Renal pelvis (tissue), 1 donor: ENCODE measurements at regions not wholly inside any gene's neighbourhood (a gene's known extent, or its start where the extent isn't known, plus 50 kb on each side); places are given as distances from the start of the nearest gene placed in this dataset.
"Not testable (repeated sequence)": the region's sequence is repeated elsewhere in the genome, so short reads cannot be mapped to it uniquely, and the experiment has no call there.

ENCODE experiments used
- DNase-seq: peaks from one replicate; pipeline ENCODE4 v3.0.0-alpha.2; 2013

DNA sequence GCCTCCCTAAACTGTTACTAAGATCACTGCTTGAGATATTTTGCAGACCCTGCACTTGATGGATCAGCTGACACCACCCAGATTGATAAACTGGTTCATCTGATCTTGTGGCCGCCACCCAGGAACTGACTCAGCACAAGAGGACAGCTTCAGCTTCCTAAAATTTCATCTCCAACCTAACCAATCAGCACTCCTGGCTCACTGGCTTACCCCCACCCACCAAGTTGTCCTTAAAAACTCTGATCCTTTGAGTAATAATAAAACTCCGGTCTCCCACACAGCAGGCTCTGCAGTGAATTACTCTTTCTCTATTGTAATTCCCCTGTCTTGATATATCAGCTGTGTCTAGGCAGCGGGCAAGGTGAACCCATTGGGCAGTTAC, 174.8 kb downstream of the UTP18 start:
- DNase-seq = no peak

GRCh38 chr17:51435641-51436091, 175.3 kb downstream of the UTP18 start:
- peak; percentile 38 for DNase-seq

GRCh38 chr17:51439395-51440229, 179.3 kb downstream of the UTP18 start:
- DNase-seq = peak; percentile 15

DNA sequence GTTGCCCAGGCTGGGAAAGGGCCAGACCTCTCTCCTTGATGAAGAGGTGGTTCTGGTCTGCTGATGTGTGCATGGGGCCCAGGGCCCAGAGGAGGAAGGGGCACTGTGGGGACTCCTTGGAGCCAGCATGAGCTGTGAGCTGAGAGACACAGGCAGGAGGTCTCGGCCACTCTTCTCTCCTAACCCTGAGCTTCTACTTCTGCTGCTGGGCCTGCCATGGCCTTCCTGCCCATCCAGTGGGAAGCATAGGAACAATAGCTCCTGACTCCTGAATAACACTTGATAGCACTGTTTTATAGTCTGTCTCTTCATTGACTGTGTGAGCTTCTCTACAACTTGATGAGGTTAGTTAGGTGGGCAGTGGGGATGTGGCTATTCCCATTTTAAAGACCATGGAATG, 181.1 kb downstream of the UTP18 start:
- no peak for DNase-seq

GRCh38 chr17:51442088-51442865, 181.9 kb downstream of the UTP18 start:
- DNase-seq = no peak

DNA sequence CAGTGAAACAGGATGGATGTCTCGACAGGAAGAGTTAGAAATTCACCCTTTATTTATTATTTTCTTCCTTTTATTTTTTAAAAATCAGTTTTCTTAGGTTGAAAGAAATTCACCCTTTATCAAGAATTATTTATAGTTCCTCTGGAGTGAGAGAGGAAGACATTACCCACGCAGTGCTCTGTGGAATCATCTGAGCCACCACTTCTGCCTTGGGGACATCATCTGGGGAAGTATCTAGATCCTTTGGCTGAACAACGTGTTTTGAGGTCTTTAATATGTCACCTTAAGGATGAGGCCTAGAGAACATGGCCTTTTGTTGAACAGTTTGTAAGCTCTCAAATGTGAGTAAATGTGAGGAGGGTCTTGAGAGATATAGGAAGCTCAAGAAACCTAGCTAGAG, 183.3 kb downstream of the UTP18 start:
- DNase-seq = no peak

DNA sequence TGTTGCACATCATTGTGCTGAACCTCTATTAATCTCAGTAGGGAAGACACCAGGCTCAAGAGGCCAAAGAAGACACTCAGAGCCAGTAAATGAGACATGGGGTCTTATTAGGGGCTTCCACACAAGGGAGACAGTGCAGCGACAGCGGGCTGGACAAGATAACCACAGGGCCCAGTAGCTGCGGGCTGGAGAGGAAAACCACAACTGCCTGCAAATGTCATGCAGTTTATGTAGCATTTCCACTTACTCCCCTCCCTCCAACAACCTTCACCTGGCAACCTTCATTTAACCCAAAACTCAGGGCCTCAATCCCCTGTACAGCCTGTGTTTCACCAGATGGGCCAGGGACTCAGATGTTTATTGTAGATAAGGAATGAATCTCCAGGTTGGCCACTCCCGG, 185.6 kb downstream of the UTP18 start:
- DNase-seq = no peak

- no peak for DNase-seq
Observed at GRCh38 chr17:51454456-51454978, 194.2 kb downstream of the UTP18 start.

DNA sequence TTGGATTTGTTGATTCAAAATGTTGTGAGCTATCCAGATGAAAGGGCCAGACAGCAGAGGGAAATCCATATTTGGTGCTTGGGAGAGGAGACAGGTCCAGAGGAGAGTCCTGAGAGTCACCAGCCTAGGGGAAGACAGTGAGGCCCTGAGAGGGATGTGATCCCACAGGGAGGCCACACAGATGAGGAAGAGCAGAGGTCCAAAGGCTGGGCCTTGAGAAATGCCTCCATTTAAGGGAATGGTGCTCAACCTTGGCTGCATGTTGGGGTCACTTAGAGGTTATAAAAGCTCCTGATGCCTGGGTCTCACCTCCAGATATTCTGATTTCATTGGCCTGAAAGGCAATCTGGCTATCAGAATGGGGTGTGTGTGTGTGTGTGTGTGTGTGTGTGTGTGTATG, 194.9 kb downstream of the UTP18 start:
- DNase-seq = no peak

- DNase-seq = no peak
Observed at GRCh38 chr17:51455931-51456330, 195.6 kb downstream of the UTP18 start.

DNA sequence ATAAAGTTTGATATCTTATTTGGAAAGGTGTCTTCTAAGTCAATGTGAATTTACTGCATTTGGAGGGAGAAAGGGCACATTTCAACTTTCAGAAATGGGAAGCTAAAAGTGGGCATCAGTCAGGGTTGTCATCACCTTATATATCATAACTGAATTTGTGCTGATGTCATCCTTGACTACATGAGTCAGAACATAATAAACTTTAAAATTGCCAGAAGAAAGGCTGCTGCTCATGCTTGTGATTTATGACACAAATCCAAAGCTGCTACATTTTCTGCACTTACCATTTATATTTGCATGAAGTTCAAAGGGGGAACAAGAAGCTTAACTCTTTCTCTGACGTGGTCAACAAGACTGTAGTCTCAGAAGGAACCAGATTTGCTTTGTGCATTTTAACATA, 196.6 kb downstream of the UTP18 start:
- DNase-seq = no peak

GRCh38 chr17:51461578-51462004, 201.2 kb downstream of the UTP18 start:
- DNase-seq = peak; percentile 30

DNA sequence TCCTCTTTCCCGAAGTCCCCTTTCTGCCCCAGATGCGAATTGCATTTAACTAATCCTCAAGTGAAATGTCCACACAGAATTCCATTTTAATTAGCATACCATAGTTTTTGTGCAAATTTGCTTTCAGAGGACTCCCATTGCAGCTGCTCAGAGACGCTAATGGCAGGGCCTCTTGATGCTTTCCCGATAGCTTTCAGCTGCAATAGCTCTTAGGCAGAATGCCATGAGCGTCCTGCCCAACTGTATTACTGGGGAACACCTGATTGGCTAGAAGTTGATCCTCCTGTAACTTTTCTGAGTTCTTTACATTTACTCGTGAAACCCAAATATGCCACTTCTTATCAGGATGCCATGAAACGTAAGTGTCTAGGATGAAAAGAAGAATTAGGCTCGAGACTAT, 203.0 kb downstream of the UTP18 start:
- DNase-seq = no peak

- DNase-seq = no peak
Observed at GRCh38 chr17:51467336-51467735, 207.0 kb downstream of the UTP18 start.

GRCh38 chr17:51472670-51473205, 212.4 kb downstream of the UTP18 start:
- no peak for DNase-seq

DNA sequence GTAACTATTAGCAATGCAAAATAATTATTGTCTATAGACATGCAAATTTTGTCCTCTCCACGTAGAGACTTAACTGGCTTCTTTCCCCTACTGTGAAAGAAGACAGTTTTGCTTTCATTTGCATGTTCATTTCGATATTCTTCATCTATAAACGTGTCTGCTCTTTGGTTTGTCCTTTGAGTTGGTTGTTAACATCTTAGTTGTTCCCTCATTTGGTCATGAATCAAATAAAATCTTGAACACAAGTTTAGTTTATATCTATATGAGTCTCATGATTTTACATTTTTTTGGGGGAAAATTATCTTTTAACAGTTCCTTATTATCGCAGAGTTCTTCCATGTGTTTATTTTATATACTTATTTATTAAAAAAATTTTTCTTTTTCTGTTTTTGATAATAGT, 214.4 kb downstream of the UTP18 start:
- DNase-seq = no peak

DNA sequence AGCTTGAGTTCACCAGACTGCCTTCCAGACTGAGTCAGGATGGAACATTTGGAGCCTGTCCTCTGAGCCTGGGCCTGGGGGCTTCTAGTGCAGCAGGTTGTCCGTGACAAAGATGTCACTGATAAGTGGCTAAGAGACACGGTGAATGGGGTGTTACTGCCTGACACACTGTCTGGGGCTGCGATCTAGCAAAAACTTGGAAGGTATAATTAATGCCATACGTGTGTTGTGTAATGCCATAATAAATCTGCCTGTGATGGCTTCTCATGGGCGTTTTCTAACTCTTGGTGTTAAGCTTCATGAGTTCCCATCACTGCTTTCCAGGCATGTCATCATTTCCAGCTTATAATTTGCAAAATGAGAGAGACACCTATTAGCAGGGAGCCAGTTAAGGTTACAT, 215.4 kb downstream of the UTP18 start:
- no peak for DNase-seq

GRCh38 chr17:51479303-51479702, 219.0 kb downstream of the UTP18 start:
- no peak for DNase-seq

DNA sequence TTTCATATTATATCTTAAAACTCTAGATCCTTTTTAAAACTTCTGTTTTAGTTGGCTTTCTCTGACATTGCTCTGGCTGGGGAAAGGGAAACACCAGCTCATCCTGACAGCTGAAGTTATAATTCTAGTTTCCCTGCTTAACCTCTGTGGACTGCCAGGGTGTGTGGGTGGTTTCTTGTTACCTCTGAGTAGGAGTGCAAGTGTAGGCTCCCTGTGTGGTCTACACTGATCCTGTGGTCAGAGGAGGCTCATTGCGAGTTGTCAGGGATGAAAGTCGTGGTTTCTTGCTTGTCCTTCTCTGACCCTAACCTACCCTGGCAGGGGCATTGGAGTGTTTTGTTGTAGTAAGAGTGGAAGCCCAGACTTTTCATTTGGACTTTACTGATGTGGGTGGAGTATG, 221.0 kb downstream of the UTP18 start:
- no peak for DNase-seq

DNA sequence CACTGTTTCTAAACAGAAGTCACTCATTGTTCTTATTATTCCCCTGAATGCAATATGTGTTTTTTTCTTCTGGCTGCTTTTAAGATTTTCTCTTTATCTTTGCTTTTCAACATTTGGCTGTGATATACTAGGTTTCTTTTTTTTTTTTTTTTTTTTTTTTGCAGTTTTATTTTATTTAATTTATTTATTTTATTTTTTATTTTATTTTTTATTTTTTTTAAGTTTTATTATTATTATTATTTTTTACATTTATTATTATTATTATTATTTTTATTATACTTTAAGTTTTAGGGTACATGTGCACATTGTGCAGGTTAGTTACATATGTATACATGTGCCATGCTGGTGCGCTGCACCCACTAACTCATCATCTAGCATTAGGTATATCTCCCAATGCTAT, 221.9 kb downstream of the UTP18 start:
- DNase-seq = not testable (repeated sequence)

DNA sequence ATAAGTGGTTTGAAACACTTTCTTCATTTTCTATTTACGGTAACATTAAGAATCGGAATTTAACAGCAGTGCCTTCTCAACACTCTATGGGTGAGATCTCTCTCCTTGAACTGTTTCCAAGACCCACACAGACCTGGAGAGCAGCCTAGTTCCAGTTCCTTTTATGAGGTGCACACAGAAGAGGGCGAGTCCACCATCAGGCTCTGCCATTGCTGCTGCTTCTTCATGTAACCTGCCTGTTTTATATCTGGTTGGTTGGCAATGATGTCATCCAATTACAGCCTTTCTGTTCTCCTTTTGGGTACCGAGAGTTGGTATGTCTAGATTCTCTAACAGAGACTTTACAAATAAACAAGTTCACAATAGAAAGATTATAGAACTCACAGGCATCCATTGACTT, 225.7 kb downstream of the UTP18 start:
- DNase-seq = no peak

- DNase-seq = no peak
Observed at GRCh38 chr17:51486885-51487520, 226.7 kb downstream of the UTP18 start.
